ENCODE measurements at regions not wholly inside any gene's neighbourhood (a gene's known extent, or its start where the extent isn't known, plus 50 kb on each side); places are given as distances from the start of the nearest gene placed in this dataset.

DNA sequence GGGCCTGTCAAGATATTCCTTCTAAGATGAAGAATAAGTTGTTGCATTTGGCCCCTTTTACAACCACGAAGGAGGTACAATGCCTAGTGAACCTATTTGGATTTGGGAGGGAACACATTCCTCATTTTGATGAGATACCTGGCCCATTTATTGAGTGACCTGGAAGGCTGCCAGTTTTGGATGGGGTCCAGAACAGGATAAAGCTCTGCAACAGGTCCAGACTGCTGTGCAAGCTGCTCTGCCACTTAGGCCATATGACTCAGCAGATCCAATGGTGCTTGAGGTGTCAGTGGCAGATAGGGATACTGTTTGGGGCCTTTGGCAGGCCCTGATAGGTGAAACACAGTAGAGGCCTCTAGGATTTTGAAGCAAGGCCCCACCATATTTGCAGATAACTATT, 704.6 kb downstream of the CCSER2 start:
- TF ChIP-seq GFI1B (tag by site-specific recombination; IDR thresholded peaks at IDR 0.05): no peak
- TF ChIP-seq, protein P1, sequence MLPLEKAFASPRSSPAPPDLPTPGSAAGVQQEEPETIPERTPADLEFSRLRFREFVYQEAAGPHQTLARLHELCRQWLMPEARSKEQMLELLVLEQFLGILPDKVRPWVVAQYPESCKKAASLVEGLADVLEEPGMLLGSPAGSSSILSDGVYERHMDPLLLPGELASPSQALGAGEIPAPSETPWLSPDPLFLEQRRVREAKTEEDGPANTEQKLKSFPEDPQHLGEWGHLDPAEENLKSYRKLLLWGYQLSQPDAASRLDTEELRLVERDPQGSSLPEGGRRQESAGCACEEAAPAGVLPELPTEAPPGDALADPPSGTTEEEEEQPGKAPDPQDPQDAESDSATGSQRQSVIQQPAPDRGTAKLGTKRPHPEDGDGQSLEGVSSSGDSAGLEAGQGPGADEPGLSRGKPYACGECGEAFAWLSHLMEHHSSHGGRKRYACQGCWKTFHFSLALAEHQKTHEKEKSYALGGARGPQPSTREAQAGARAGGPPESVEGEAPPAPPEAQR (tag by site-specific recombination; IDR thresholded peaks at IDR 0.05): no peak
- TF ChIP-seq, protein P2, sequence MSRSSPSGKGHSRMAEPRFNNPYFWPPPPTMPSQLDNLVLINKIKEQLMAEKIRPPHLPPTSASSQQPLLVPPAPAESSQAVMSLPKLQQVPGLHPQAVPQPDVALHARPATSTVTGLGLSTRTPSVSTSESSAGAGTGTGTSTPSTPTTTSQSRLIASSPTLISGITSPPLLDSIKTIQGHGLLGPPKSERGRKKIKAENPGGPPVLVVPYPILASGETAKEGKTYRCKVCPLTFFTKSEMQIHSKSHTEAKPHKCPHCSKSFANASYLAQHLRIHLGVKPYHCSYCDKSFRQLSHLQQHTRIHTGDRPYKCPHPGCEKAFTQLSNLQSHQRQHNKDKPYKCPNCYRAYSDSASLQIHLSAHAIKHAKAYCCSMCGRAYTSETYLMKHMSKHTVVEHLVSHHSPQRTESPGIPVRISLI (tag by site-specific recombination; IDR thresholded peaks at IDR 0.05): no peak
- TF ChIP-seq ZNF121 (tag by site-specific recombination; IDR thresholded peaks at IDR 0.05): no peak
- TF ChIP-seq, protein P3, sequence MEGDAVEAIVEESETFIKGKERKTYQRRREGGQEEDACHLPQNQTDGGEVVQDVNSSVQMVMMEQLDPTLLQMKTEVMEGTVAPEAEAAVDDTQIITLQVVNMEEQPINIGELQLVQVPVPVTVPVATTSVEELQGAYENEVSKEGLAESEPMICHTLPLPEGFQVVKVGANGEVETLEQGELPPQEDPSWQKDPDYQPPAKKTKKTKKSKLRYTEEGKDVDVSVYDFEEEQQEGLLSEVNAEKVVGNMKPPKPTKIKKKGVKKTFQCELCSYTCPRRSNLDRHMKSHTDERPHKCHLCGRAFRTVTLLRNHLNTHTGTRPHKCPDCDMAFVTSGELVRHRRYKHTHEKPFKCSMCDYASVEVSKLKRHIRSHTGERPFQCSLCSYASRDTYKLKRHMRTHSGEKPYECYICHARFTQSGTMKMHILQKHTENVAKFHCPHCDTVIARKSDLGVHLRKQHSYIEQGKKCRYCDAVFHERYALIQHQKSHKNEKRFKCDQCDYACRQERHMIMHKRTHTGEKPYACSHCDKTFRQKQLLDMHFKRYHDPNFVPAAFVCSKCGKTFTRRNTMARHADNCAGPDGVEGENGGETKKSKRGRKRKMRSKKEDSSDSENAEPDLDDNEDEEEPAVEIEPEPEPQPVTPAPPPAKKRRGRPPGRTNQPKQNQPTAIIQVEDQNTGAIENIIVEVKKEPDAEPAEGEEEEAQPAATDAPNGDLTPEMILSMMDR (tag by site-specific recombination; IDR thresholded peaks at IDR 0.05): no peak
- TF ChIP-seq ZBTB1 (tag by site-specific recombination; IDR thresholded peaks at IDR 0.05): no peak
- TF ChIP-seq, protein P4, sequence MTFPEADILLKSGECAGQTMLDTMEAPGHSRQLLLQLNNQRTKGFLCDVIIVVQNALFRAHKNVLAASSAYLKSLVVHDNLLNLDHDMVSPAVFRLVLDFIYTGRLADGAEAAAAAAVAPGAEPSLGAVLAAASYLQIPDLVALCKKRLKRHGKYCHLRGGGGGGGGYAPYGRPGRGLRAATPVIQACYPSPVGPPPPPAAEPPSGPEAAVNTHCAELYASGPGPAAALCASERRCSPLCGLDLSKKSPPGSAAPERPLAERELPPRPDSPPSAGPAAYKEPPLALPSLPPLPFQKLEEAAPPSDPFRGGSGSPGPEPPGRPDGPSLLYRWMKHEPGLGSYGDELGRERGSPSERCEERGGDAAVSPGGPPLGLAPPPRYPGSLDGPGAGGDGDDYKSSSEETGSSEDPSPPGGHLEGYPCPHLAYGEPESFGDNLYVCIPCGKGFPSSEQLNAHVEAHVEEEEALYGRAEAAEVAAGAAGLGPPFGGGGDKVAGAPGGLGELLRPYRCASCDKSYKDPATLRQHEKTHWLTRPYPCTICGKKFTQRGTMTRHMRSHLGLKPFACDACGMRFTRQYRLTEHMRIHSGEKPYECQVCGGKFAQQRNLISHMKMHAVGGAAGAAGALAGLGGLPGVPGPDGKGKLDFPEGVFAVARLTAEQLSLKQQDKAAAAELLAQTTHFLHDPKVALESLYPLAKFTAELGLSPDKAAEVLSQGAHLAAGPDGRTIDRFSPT (tag by site-specific recombination; IDR thresholded peaks at IDR 0.05): no peak
- TF ChIP-seq, protein P5, sequence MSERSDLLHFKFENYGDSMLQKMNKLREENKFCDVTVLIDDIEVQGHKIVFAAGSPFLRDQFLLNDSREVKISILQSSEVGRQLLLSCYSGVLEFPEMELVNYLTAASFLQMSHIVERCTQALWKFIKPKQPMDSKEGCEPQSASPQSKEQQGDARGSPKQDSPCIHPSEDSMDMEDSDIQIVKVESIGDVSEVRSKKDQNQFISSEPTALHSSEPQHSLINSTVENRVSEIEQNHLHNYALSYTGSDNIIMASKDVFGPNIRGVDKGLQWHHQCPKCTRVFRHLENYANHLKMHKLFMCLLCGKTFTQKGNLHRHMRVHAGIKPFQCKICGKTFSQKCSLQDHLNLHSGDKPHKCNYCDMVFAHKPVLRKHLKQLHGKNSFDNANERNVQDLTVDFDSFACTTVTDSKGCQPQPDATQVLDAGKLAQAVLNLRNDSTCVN (tag by site-specific recombination; optimal IDR thresholded peaks at IDR 0.05): no peak
- no peak for TF ChIP-seq KLF10 (tag by site-specific recombination; IDR thresholded peaks at IDR 0.05)
